ENCODE measurements at regions not wholly inside any gene's neighbourhood (a gene's known extent, or its start where the extent isn't known, plus 50 kb on each side); places are given as distances from the start of the nearest gene placed in this dataset.

- TF ChIP-seq CTCF (conservative IDR thresholded peaks at IDR 0.05): no peak
- no peak for TF ChIP-seq EZH2 (IDR thresholded peaks at IDR 0.05; ENCODE audit: low read depth)
These were observed 120.0 kb downstream of the TMEM168 start for GRCh38 chr7:112670193-112670592.
